B cell (primary cell): ENCODE measurements at regions not wholly inside any gene's neighbourhood (a gene's known extent, or its start where the extent isn't known, plus 50 kb on each side); places are given as distances from the start of the nearest gene placed in this dataset.

Source experiments
- EZH2 ChIP-seq: IDR thresholded peaks from 2 replicates; pipeline ENCODE4 v1.6.1; 2012; ENCODE audit warnings: borderline replicate concordance, low read depth, mild to moderate bottlenecking, moderate library complexity, low read length; ENCODE audit not compliant: insufficient read depth, poor library complexity, severe bottlenecking
- TF ChIP-seq, protein P1 (sequence below): fragments of 200-600 bp; IDR thresholded peaks from one replicate; pipeline ENCODE4 v1.8.0; 2022; ENCODE audit warnings: antibody characterized with exemption, mild to moderate bottlenecking

DNA sequence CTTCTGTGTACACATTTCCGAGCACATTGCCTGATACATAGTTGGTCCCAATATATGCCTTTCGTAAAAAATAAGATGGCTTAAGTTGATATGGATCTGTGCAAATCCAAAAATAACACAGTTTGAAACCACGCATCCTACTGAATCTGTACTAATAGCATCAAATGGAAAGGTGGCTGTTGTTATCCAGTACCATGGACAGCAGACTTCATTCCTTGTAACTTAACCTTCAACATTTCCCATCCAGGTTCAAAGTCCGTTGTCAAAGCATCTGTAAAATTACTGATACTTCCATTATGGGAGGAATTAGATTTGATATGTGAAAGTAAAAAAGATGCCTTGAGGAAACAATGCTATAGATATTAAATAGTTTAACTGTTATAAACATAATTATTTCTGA lies 65.5 kb upstream of the C3orf49 start:
- TF ChIP-seq, protein P1, sequence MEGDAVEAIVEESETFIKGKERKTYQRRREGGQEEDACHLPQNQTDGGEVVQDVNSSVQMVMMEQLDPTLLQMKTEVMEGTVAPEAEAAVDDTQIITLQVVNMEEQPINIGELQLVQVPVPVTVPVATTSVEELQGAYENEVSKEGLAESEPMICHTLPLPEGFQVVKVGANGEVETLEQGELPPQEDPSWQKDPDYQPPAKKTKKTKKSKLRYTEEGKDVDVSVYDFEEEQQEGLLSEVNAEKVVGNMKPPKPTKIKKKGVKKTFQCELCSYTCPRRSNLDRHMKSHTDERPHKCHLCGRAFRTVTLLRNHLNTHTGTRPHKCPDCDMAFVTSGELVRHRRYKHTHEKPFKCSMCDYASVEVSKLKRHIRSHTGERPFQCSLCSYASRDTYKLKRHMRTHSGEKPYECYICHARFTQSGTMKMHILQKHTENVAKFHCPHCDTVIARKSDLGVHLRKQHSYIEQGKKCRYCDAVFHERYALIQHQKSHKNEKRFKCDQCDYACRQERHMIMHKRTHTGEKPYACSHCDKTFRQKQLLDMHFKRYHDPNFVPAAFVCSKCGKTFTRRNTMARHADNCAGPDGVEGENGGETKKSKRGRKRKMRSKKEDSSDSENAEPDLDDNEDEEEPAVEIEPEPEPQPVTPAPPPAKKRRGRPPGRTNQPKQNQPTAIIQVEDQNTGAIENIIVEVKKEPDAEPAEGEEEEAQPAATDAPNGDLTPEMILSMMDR, result no peak
- no peak for TF ChIP-seq EZH2
